PC-9 (cell line): ENCODE measurements at regions not wholly inside any gene's neighbourhood (a gene's known extent, or its start where the extent isn't known, plus 50 kb on each side); places are given as distances from the start of the nearest gene placed in this dataset.

Experiments used
- BruUV-seq: library from RNA; stranded (reverse); fragments of 400-500 nt; replicated peaks from 2 replicates; lab custom pipeline; 2021; lab: Mats Ljungman, UMichigan
- CTCF ChIA-PET: fragments of 300-600 bp; sonication (Branson Sonifier 250); formaldehyde crosslinking; loops from one replicate; lab custom pipeline; 2022; ENCODE audit warnings: antibody characterized with exemption; lab: Charles Lee
- POLR2A ChIA-PET: fragments of 300-600 bp; sonication (Branson Sonifier 250); formaldehyde crosslinking; loops from one replicate; lab custom pipeline; 2022; ENCODE audit warnings: antibody characterized with exemption; ENCODE audit not compliant: unreplicated experiment; lab: Charles Lee
- DNase-seq, 2 experiments: peaks; one replicate each; pipeline versions ENCODE4 v3.0.0 to v3.0.0-alpha.2; 2015 to 2022; ENCODE audit warnings: mixed read lengths in 1 of 2
- H2AFZ ChIP-seq: fragments of 200-600 bp; sonication (generic); 2 replicates; pipeline ENCODE4 v1.8.1; 2017; ENCODE audit warnings: antibody characterized with exemption
- H3F3A ChIP-seq: fragments of 200-600 bp; sonication (generic); 2 replicates; pipeline ENCODE4 v1.8.1; 2017; ENCODE audit warnings: antibody characterized with exemption, mild to moderate bottlenecking, low read depth; ENCODE audit not compliant: insufficient read depth
- H3K27ac ChIP-seq: fragments of 200-600 bp; sonication (generic); 2 replicates; pipeline ENCODE4 v1.6.1; 2016; ENCODE audit warnings: mixed run types
- H3K27me3 ChIP-seq: fragments of 200-600 bp; sonication (generic); 2 replicates; pipeline ENCODE4 v1.6.1; 2016; ENCODE audit warnings: low read depth, mixed run types; ENCODE audit not compliant: insufficient read depth
- H3K36me3 ChIP-seq: fragments of 200-600 bp; sonication (generic); 2 replicates; pipeline ENCODE4 v1.6.1; 2016; ENCODE audit warnings: low read depth, mixed run types
- H3K4me1 ChIP-seq: fragments of 200-600 bp; sonication (generic); replicated peaks from 2 replicates; pipeline ENCODE4 v1.6.1; 2016; ENCODE audit warnings: mixed run types; ENCODE audit not compliant: insufficient read depth
- H3K4me2 ChIP-seq: fragments of 200-600 bp; sonication (generic); 2 replicates; pipeline ENCODE4 v1.6.1; 2017; ENCODE audit warnings: mixed run types
- H3K4me3 ChIP-seq: fragments of 200-600 bp; sonication (generic); 2 replicates; pipeline ENCODE4 v1.6.1; 2016; ENCODE audit warnings: mixed run types
- H3K79me2 ChIP-seq: fragments of 200-600 bp; sonication (generic); 2 replicates; pipeline ENCODE4 v1.6.1; 2017; ENCODE audit warnings: low read depth, mixed run types
- H3K9me2 ChIP-seq: fragments of 200-600 bp; sonication (generic); 2 replicates; pipeline ENCODE4 v1.8.1; 2017; ENCODE audit warnings: mild to moderate bottlenecking; ENCODE audit not compliant: insufficient read depth
- H3K9me3 ChIP-seq: fragments of 200-600 bp; sonication (generic); 2 replicates; pipeline ENCODE4 v1.8.1; 2016; ENCODE audit warnings: low read depth; ENCODE audit not compliant: insufficient read depth
- H4K20me1 ChIP-seq: fragments of 200-600 bp; sonication (generic); 2 replicates; pipeline ENCODE4 v1.8.1; 2017; ENCODE audit not compliant: insufficient read depth
- EZH2 ChIP-seq: fragments of 200-600 bp; sonication (generic); IDR thresholded peaks from 2 replicates; pipeline ENCODE4 v1.8.0; 2017; ENCODE audit warnings: antibody characterized with exemption, low read depth
- intact Hi-C: fragments of 100-400 bp; cut with micrococcal nuclease; formaldehyde crosslinking; loops from one replicate; pipeline ENCODE4 v1.10.0; 2022; ENCODE audit not compliant: unreplicated experiment
- TF ChIP-seq, protein P1 (sequence below): fragments of 200-600 bp; sonication (generic); conservative IDR thresholded peaks from 2 replicates; pipeline ENCODE4 v1.6.1; 2017; ENCODE audit warnings: mixed run types, antibody characterized with exemption, mild to moderate bottlenecking, moderate library complexity

DNA sequence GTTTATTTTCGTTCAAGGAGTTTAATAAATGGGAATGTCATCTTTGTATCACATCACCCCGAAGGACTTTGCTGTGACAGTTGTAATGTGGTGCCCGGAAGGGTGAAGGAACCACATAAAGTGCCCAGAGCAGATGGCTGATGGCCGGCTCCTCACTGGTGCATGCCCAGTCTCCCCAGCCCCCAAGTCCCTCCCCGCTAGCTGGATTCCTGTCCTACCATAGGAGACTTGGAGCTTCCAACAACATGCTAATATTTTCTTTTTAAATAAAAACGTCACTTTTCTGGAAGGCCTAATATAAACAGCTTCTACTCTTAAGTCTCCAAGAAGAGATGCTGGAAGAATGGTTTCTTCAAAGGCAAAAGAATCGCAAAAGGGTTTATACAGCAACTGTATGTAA lies 273.9 kb upstream of the LRTM1 start:
- DNase-seq = no peak
- Histone ChIP-seq H3K4me1 (peaks cover 8% of the 10 kb centered on the region), H3K79me2 (no peaks in the 10 kb centered on the region), H3K9me2 (no peaks in the 10 kb centered on the region), H4K20me1 (no peaks in the 10 kb centered on the region), H3K27ac (no peak overlapping the region), H3K27me3 (no peaks in the 10 kb centered on the region), H3K4me3 (no peak overlapping the region), H3K4me2 (no peak overlapping the region), H3K9me3 (no peaks in the 10 kb centered on the region; the same call in 1 of the 2 replicates), H3K36me3 (no peaks in the 10 kb centered on the region), H2AFZ (no peak overlapping the region), H3F3A (no peaks in the 10 kb centered on the region)
- BruUV-seq = no TSS peak
- intact Hi-C loops = no loop called here
- ChIA-PET CTCF (no interaction called here), POLR2A (no interaction called here)
- no peak for TF ChIP-seq EZH2
- TF ChIP-seq, protein P1, sequence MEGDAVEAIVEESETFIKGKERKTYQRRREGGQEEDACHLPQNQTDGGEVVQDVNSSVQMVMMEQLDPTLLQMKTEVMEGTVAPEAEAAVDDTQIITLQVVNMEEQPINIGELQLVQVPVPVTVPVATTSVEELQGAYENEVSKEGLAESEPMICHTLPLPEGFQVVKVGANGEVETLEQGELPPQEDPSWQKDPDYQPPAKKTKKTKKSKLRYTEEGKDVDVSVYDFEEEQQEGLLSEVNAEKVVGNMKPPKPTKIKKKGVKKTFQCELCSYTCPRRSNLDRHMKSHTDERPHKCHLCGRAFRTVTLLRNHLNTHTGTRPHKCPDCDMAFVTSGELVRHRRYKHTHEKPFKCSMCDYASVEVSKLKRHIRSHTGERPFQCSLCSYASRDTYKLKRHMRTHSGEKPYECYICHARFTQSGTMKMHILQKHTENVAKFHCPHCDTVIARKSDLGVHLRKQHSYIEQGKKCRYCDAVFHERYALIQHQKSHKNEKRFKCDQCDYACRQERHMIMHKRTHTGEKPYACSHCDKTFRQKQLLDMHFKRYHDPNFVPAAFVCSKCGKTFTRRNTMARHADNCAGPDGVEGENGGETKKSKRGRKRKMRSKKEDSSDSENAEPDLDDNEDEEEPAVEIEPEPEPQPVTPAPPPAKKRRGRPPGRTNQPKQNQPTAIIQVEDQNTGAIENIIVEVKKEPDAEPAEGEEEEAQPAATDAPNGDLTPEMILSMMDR = no peak

DNA sequence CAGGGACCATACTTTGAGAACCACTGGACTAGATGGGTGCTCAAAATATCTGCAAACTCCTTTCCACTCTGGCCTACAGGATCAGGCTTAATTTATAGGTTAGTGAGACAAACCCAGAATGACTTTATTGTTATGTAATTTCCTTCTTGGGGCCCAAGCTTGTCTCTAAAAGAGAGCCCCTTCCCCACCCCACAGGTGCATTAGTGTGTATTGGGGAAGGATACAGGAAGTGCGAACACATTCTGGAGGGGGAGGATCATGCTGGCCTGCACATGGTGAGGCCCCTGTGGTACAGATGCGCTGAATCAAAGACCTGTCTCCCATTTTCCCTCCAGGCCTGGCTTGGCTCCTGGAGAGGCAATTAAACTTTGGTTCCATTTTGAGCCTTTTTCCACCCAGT lies 273.0 kb upstream of the LRTM1 start:
- no peaks in the 10 kb centered on the region for H4K20me1 ChIP-seq

GRCh38 chr3:55198554-55198953 lies 270.7 kb upstream of the LRTM1 start:
- H3K4me3 ChIP-seq = no peak overlapping the region
- ChIA-PET CTCF (no interaction called here), POLR2A (no interaction called here)
- H3K9me2 ChIP-seq = no peaks in the 10 kb centered on the region
- H3K9me3 ChIP-seq = no peaks in the 10 kb centered on the region; the same call in 1 of the 2 replicates
- no peak overlapping the region for H2AFZ ChIP-seq
- no peaks in the 10 kb centered on the region for H3F3A ChIP-seq
- H4K20me1 ChIP-seq = no peaks in the 10 kb centered on the region
- no peaks in the 10 kb centered on the region for H3K36me3 ChIP-seq
- no peaks in the 10 kb centered on the region for H3K27me3 ChIP-seq
- peaks cover 8% of the 10 kb centered on the region for H3K4me1 ChIP-seq
- no peak overlapping the region for H3K27ac ChIP-seq
- intact Hi-C loops = loop anchor here (10.0 kb wide), 1 partner anchor 286 kb away; the partner anchor contains the start of gene WNT5A
- TF ChIP-seq EZH2 = no peak
- TF ChIP-seq, protein P1 = no peak
- DNase-seq = no peak
- no TSS peak for BruUV-seq
- no peak overlapping the region for H3K4me2 ChIP-seq
- H3K79me2 ChIP-seq = no peaks in the 10 kb centered on the region

More for the DNA sequence above, 273.0 kb upstream of the LRTM1 start:
- Histone ChIP-seq H3K4me1 (peaks cover 8% of the 10 kb centered on the region), H3K27ac (no peak overlapping the region), H3K9me3 (no peaks in the 10 kb centered on the region; the same call in 1 of the 2 replicates), H3K27me3 (no peaks in the 10 kb centered on the region), H3F3A (no peaks in the 10 kb centered on the region), H3K36me3 (no peaks in the 10 kb centered on the region), H3K4me3 (no peak overlapping the region), H3K4me2 (no peak overlapping the region), H3K79me2 (no peaks in the 10 kb centered on the region), H2AFZ (no peak overlapping the region), H3K9me2 (no peaks in the 10 kb centered on the region)
- no peak for DNase-seq
- ChIA-PET CTCF (no interaction called here), POLR2A (no interaction called here)
- no TSS peak for BruUV-seq
- intact Hi-C loops = no loop called here
- TF ChIP-seq, protein P1 = no peak
- TF ChIP-seq EZH2 = no peak
